Urothelium cell line (cell line): ENCODE measurements at regions not wholly inside any gene's neighbourhood (a gene's known extent, or its start where the extent isn't known, plus 50 kb on each side); places are given as distances from the start of the nearest gene placed in this dataset.

Experiments used
- DNase-seq: peaks from one replicate; pipeline ENCODE4 v3.0.0; 2011; ENCODE audit warnings: low spot score, mixed read lengths
- FAIRE-seq: peaks from 2 replicates; lab custom pipeline; 2011; peaks lifted over from hg19 to GRCh38; lab: Jason Lieb, UNC

GRCh38 chr6:74785236-74785635, 420.6 kb downstream of the COL12A1 start:
- FAIRE-seq (no peak), DNase-seq (no peak)

GRCh38 chr6:74782346-74782745, 423.5 kb downstream of the COL12A1 start:
- DNase-seq, result no peak
- FAIRE-seq, result no peak

DNA sequence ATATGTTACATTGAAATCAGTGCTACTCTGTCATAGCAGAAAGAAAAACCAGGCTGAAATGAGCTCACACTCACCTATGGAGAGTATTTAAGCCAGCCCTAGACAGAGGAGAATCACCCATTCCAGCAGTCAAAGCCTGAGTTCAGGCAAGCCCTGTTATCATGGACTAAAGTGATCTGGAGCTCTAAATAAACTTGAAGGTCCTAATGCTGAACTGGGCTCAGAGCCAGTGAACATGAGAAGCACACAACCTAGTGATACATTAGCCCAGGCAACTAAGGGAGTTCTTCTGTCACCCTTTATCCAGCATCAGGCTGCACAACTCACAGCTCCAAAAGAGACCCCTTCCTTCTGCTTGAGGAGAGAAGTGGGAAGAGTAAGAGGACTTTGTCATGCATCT, 425.0 kb downstream of the COL12A1 start:
- DNase-seq, result no peak
- FAIRE-seq, result no peak

DNA sequence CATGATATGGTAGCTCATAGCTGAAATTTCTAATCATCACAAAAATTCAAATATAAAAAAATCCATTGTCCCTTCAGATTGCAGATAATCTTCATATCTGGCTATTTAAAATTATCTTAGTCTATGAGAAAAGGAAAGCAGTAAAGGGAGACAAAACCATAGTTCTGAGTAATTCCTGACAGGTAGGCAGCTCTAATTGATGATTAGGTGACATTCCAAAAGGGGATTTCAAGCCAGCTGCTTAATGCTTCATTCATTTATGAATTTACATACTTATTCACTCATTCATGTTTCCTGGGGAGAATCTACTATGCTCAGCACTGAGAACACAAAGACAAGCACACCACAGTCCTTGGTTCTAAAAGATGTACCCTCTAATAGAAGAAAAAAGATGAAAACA, 437.1 kb downstream of the COL12A1 start:
- FAIRE-seq, result no peak
- DNase-seq, result no peak

- DNase-seq, result no peak
- FAIRE-seq, result no peak
These were observed 437.7 kb downstream of the COL12A1 start for GRCh38 chr6:74768120-74768519.

DNA sequence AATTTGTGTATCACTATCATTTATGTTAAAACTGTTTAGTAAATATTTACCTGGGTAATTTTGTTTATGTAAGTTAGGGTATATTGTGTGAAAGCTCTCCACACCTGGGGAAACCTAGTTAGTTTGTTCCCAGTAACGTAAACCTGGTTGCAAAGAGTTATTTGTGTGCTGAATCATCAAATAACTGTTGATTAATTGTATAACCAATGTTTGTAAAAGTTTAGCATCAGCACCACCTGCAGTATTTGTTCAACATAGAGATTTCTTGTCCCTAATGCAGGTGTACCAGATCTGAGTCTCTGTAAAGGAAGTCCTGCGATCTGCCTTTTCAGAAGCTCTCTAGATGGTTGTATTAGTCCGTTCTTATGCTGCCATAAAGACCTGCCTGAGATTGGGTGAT, 440.4 kb downstream of the COL12A1 start:
- FAIRE-seq, result no peak
- DNase-seq, result no peak

GRCh38 chr6:74764486-74764885, 441.4 kb downstream of the COL12A1 start:
- no peak for DNase-seq
- no peak for FAIRE-seq

- DNase-seq (no peak), FAIRE-seq (no peak)
These were observed 443.0 kb downstream of the COL12A1 start for GRCh38 chr6:74762841-74763240.

GRCh38 chr6:74757813-74758212, 448.0 kb downstream of the COL12A1 start:
- DNase-seq (no peak), FAIRE-seq (no peak)

GRCh38 chr6:74756923-74757322, 448.9 kb downstream of the COL12A1 start:
- DNase-seq, result no peak
- no peak for FAIRE-seq

- no peak for DNase-seq
- no peak for FAIRE-seq
These were observed 450.1 kb downstream of the COL12A1 start for GRCh38 chr6:74755778-74756177.

- DNase-seq, result no peak
- no peak for FAIRE-seq
These were observed 450.7 kb downstream of the COL12A1 start for GRCh38 chr6:74755196-74755595.

GRCh38 chr6:74753883-74754600, 451.8 kb downstream of the COL12A1 start:
- FAIRE-seq (no peak), DNase-seq (no peak)

GRCh38 chr6:74752303-74752702, 453.6 kb downstream of the COL12A1 start:
- no peak for DNase-seq
- FAIRE-seq, result no peak

DNA sequence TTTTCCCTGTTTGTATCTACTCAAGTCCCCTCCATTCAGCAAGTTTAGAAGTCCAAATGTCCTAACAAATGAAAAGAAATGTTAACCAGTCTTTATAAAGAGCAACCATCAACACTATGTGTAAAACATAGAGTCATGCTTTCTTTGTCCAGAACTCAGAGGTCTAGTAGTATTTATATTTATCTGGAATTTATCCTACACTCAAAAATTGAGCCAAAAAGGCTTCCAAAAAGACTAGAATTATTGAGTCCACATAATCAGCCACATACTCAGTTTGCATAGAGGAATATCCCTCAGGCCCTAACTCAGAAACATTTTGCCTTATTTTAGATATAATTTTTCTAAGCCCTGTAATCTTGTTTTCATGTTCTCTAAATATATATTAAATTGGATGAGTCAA, 455.0 kb downstream of the COL12A1 start:
- FAIRE-seq (no peak), DNase-seq (no peak)

- DNase-seq (no peak), FAIRE-seq (no peak)
These were observed 456.4 kb downstream of the COL12A1 start for GRCh38 chr6:74749211-74750147.

GRCh38 chr6:74745670-74746069, 460.2 kb downstream of the COL12A1 start:
- FAIRE-seq (no peak), DNase-seq (no peak)

- DNase-seq (no peak), FAIRE-seq (no peak)
These were observed 462.9 kb downstream of the COL12A1 start for GRCh38 chr6:74742793-74743508.

- FAIRE-seq (no peak), DNase-seq (no peak)
These were observed 464.2 kb downstream of the COL12A1 start for GRCh38 chr6:74741646-74742045.

- FAIRE-seq, result no peak
- DNase-seq, result peak; percentile 17
These were observed 470.5 kb downstream of the COL12A1 start for GRCh38 chr6:74735304-74735703.

DNA sequence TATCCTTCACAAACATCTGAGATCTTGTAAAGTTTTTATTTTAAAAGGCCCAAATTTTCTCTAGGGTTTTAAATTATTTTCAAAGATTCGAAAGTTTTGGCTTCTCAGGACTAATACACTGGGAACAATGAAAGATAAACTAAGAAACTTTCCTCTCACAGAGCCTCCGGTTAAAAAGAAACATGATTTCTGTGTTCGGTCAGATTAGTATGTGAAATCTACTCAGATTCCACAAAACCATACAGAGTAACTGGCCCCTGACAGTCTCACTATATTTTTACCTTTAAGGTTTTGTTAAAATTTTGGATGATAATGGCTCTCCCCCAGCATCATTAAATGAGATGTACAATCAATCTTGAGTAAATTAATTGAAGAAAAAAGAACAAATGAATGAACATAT, 471.0 kb downstream of the COL12A1 start:
- FAIRE-seq (no peak), DNase-seq (no peak)
